GM18870 (cell line): ENCODE measurements at regions not wholly inside any gene's neighbourhood (a gene's known extent, or its start where the extent isn't known, plus 50 kb on each side); places are given as distances from the start of the nearest gene placed in this dataset.

Experiments used
- ATAC-seq: cut with Tn5 transposase; IDR thresholded peaks from one replicate; pipeline ENCODE4 v1.9.1; 2021; ENCODE audit warnings: moderate library complexity; ENCODE audit not compliant: unreplicated experiment

DNA sequence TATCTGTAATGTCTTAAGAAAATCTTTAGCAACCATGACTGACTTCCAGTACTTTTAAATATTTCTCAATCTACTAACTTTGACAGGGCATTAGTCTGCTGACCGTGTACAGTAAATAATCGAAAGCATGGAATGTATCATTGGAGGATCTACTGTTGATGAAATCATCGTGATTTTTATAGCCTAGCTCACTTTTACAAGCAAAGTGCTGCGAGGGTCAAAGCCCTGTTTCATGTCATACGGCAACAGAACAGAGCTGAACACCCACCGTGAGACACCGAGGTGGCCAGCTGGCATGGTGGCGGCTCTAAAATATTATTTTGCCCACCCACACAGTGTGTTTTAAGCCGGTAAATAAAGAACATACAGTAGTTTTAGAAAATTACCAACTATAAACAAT is 679.3 kb downstream of the FAT4 start:
- ATAC-seq: no peak

- ATAC-seq: peak; percentile 41
Measured at GRCh38 chr4:125994430-125994829, 679.7 kb downstream of the FAT4 start.

- no peak for ATAC-seq
Measured at GRCh38 chr4:126004941-126005340, 690.2 kb downstream of the FAT4 start.

DNA sequence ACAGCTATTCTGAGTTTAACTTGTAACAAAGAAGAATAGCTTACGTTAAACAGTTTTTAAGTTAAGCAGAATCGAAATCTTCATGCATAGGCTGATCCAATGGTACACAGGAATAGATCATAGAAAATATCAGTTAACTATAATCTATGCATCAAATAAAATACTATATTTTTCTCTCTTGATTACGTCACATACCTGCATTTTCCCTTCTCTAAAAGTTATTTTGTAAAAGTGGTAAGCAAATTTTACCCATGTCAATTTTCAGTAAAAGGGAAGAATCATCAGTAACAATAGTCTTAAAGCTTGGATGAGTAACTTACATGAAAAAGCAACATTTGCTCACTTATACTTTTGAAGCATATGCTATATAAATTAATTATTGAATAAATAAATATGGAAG is 692.4 kb downstream of the FAT4 start:
- ATAC-seq: no peak

DNA sequence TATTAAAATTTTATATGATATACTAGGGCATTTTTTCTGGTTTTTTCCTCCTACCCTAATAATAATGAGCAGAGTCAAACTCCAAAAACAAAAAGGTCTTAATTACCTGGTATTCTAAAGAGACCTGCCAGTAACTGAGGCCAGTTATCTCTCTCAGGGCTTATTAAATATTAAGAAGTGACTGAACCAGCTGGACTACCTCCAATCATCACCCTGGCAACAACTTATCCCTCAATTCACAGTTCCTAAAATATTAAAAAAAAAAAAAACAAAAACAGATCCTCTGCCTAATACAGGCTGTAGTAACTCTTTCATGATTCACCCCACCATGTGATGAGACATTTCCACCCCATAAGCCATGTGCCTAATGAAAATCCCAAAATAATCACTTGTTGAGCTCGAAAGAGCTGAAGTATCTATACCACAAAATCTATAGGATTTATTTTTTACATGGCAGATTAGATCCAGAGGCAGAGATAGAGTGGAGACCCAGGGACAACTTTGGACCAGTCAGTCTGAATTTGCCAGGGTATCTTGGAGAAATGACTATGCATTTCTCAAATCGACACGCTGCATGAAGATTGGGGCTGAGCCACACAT is 698.0 kb downstream of the FAT4 start:
- no peak for ATAC-seq

- no peak for ATAC-seq
Measured at GRCh38 chr4:126018274-126018673, 703.5 kb downstream of the FAT4 start.

DNA sequence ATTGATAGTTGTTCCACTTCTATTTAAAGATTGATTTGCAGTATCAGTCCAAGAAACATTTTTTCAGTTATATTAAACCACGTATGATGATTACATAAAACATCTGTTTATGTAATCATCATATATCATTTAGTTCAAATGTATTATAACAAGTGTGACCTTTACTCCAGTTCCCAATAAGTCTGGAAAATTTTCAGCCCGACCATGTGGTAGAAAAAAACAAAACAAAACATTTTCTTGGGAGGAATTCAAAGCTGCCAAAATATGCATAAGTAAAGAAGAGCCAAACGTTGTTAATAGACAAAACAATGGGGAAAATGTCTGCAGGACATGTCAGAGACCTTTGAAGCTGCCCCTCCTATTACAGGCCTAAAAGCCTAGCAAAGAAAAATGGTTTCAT is 709.1 kb downstream of the FAT4 start:
- ATAC-seq: no peak

DNA sequence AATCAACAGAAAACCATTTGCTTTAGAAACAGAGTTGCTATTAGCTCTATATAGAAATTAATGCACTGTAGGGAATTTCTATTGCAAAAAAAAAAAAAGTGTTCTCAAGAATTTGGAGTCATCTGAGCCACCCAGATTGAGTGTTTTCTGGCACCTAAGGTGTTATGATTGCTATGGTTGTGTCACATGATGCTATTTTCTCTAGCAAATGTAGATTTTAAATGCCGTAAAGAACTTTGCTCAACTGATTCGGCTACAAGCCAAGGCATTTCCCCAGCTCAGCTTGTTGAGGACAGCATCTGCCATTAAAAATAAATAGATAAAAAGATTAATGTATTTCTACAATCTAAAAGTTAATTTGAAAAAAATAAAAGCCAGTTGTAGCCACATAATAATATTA is 712.8 kb downstream of the FAT4 start:
- no peak for ATAC-seq

- ATAC-seq: no peak
Measured at GRCh38 chr4:126028876-126029275, 714.1 kb downstream of the FAT4 start.

GRCh38 chr4:126037231-126037630 is 722.5 kb downstream of the FAT4 start:
- no peak for ATAC-seq

DNA sequence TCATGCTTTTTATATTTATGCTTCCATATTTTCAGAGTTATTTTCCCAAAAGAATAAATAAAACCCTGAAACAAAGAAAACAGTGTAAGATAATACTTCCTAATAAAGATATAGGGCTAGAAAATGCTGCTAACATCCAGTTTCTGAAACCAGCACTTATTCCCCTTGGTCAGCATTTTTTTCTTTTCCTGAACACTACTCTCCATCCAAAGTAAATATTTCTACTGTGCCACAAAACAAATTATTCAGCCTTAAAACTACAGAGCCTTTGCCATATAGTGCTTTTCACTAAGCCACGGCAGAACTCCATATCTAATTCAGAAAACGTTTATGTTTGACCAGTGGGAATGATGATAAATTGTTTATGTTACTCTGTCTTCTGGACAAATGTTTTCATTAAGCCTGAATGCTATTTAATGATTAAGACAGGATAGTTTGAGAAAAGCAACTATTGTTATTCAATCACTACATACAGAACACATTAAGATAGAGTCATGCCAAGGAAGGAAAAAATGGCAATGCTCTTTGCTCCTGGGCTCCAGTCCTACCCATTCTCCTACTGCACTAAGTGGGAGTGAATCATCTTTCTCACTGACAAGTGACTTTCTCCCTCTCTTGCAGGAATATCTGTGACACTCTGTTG is 723.9 kb downstream of the FAT4 start:
- ATAC-seq: no peak

- no peak for ATAC-seq
Measured at GRCh38 chr4:126046081-126046614, 731.4 kb downstream of the FAT4 start.

- ATAC-seq: no peak
Measured at GRCh38 chr4:126047114-126047513, 732.4 kb downstream of the FAT4 start.

GRCh38 chr4:126051689-126052424 is 737.1 kb downstream of the FAT4 start:
- ATAC-seq: no peak

GRCh38 chr4:126056116-126056650 is 741.4 kb downstream of the FAT4 start:
- ATAC-seq: no peak

DNA sequence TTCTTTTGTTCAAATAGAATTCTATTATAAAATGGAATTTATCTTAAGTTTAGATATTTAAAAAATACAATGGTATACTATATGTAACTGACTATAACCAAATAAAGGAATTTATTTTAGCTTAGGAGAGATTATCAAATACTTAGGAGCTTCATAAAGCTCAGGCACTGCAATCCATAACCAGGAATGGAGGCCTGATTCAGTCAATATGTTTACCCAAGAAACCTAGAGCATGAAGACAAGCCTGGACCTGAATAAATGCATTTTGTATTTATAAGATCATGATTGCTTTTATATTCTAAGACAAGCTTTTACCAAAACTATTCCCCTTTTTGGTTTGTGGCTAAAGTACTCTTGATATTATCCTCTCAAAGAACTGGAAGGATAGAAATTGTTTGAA is 742.6 kb downstream of the FAT4 start:
- no peak for ATAC-seq

- ATAC-seq: no peak
Measured at GRCh38 chr4:126058596-126058995, 743.8 kb downstream of the FAT4 start.

GRCh38 chr4:126061655-126062054 is 746.9 kb downstream of the FAT4 start:
- no peak for ATAC-seq

GRCh38 chr4:126065016-126065415 is 750.3 kb downstream of the FAT4 start:
- ATAC-seq: no peak

DNA sequence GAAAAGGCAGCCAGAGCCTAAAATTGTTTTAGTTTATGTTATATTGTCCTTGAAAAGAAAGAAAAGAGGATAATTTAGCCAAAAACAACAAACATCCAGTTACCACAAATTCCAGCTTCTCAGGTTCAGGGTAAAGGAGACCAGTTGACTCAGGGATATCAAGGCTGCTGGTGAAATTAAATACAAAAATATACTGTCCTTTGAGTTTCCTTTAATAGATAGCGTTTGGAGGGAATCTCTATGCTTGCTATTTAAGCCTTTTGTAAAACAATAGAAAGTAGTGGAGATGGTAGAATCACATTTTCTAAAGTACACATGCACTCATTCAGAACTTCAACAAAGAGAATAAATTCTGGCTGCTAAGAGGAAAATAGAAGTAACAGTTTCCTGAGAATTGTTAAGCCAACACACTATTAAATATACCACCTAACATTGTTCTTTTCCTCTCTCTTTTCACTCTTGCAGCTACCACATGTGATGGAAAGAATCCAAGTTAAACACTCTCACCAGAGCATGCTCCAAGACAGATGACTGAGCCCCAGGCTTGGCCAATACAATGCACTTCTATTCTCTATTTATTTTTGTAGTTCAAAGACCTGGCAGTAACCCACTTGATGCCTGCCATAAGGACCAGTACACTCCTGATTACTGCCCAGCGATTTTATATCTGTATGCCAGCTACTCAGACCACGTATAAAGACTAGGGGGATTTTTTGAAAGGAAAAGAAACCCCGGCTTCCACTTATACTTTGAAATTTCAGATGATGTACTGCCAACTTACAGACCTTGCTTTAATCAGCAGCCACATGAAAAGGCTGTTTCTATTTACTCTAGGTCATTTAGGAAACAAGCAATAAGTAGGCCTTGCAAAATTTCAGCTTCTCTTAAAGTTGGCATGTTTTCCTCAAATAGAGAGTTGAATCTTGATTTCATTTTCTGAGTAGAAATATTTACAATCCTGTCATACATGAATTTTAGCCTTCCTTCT is 756.9 kb downstream of the FAT4 start:
- no peak for ATAC-seq

DNA sequence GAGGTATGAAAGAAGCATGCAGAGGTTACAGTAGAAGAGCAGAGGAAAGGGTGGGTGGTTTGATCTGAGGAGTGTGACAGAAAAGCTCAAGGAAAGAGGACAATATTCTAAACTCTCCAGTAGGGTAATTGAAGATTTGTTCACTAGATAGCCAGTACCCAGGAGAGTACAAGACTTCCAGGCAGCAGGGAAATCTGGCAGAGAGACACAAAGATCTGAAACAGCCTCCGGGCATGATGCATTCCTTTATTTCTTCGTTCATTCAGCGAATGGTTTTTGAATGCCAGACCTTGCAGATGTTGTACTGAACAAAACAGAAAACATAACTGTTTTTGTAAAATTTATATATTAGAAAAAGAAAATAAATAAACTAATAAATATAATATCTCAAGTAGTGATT is 766.6 kb downstream of the FAT4 start:
- ATAC-seq: no peak
